ENCODE measurements at regions not wholly inside any gene's neighbourhood (a gene's known extent, or its start where the extent isn't known, plus 50 kb on each side); places are given as distances from the start of the nearest gene placed in this dataset.

DNA sequence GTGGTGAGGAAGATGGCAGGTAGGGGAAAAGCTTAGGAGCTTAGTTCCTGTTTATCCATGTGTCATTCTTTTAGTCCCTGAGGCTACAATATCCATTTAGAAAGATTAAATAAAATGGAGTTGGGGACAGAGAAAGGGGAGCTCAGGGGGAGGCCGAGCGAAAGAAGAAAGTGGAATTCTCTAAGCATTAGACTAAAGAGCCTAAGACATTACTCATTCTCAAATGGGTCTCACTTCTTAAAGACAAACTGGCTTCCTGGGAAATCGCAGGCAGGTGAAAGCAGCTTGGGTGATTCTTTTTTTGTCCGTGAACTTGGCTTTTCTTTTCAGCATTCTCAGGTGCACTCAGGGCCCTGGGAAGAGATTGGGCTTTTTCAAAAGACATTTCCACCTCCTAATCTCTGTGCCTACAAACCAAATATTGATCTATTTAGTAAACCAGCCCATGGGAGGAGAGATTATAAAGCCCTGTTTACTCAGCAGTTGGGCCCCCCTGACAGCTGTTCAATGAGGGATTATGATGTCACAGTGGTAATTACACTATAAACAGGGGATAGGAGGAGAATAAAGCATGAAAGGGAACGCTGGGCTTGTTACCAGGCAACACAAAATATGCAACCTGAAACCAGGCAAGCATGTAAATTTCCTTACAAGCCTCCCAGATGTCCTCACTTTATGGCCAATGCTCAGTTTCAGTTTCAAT lies 584.0 kb downstream of the ACTL7B start:
- H3K36me3 ChIP-seq (ENCODE audit: control insufficient read depth in 2 of 2, insufficient read depth in 2 of 2, low read length in 1 of 2): no peaks in the 10 kb centered on the region
- WGBS: 77% methylated on average over 5 of the region's 5 CpGs
- H3K4me3 ChIP-seq (ENCODE audit: low read length in 2 of 2): no peak overlapping the region
- peak overlapping the region; percentile 48 to 61 for H3K27ac ChIP-seq (ENCODE audit: low read depth in 1 of 2, low read length in 1 of 2)
- H3K9me3 ChIP-seq (ENCODE audit: control insufficient read depth in 2 of 2, insufficient read depth in 1 of 2, low read length in 1 of 2): no peaks in the 10 kb centered on the region
- H3K4me1 ChIP-seq (ENCODE audit: control insufficient read depth in 2 of 2, insufficient read depth in 2 of 2, low read length in 2 of 2): peaks cover 0 to 9% of the 10 kb centered on the region in 2 donors
- DNase-seq (ENCODE audit: low read depth in 6 of 9, low spot score in 9 of 9): peak in 1 of 9 donors; percentile 22
- no peaks in the 10 kb centered on the region for H3K27me3 ChIP-seq (ENCODE audit: control insufficient read depth in 2 of 2, insufficient read depth in 1 of 2, low read length in 1 of 2)

DNA sequence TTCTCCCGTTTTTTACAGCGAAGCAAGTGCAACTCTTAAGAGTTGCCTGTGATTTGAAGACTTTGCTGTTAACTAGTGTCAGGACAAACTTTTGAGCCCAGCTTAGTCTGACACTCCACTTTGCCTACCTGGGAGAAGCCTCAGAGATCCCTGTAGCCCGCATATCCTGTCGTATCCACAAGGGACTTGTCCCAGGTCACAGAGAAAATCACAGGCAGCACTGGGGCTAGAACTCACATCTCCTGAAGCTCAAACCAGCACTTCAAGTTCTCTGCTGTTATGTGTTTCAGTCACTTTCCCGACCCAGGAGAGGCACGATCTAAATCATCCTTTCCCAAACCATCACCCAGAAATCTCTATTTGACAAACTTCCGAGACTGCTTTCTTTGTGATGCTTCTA lies 584.5 kb downstream of the ACTL7B start:
- Histone ChIP-seq H3K36me3 (ENCODE audit: control insufficient read depth in 2 of 2, insufficient read depth in 2 of 2, low read length in 1 of 2) (no peaks in the 10 kb centered on the region), H3K27ac (ENCODE audit: low read depth in 1 of 2, low read length in 1 of 2) (no peak overlapping the region)
- 97% methylated on average over 7 of the region's 7 CpGs for WGBS

DNA sequence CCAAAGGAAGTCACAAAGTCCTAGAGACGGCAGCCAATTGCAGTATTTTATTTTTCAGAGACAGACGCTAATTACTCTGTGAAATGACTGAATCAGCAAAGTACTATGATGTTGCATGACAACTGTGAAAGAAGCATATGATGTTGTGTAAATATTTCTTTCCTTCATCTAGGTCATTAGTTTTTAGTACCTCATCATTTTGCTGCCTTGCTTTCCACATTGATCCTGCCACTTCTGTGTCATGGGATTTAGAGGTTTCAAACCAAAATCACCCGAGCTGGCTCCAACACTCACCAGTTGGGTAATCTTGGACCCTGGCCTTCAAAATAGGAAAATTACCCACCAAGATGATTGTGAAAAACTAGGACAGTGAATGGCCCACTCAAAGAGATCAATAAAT lies 585.2 kb downstream of the ACTL7B start:
- Histone ChIP-seq H3K27ac (ENCODE audit: low read depth in 1 of 2, low read length in 1 of 2) (no peak overlapping the region), H3K36me3 (ENCODE audit: control insufficient read depth in 2 of 2, insufficient read depth in 2 of 2, low read length in 1 of 2) (no peaks in the 10 kb centered on the region), H3K27me3 (ENCODE audit: control insufficient read depth in 2 of 2, insufficient read depth in 1 of 2, low read length in 1 of 2) (no peaks in the 10 kb centered on the region), H3K4me3 (ENCODE audit: low read length in 2 of 2) (no peak overlapping the region), H3K9me3 (ENCODE audit: control insufficient read depth in 2 of 2, insufficient read depth in 1 of 2, low read length in 1 of 2) (no peaks in the 10 kb centered on the region), H3K4me1 (ENCODE audit: control insufficient read depth in 2 of 2, insufficient read depth in 2 of 2, low read length in 2 of 2) (peaks cover 0 to 9% of the 10 kb centered on the region in 2 donors)
- 97% methylated on average over 3 of the region's 3 CpGs for WGBS
- no peak for DNase-seq (ENCODE audit: low read depth in 6 of 9, low spot score in 9 of 9)

More for the DNA sequence above, 584.5 kb downstream of the ACTL7B start:
- Histone ChIP-seq H3K4me3 (ENCODE audit: low read length in 2 of 2) (no peak overlapping the region), H3K27me3 (ENCODE audit: control insufficient read depth in 2 of 2, insufficient read depth in 1 of 2, low read length in 1 of 2) (no peaks in the 10 kb centered on the region), H3K9me3 (ENCODE audit: control insufficient read depth in 2 of 2, insufficient read depth in 1 of 2, low read length in 1 of 2) (no peaks in the 10 kb centered on the region), H3K4me1 (ENCODE audit: control insufficient read depth in 2 of 2, insufficient read depth in 2 of 2, low read length in 2 of 2) (peaks cover 0 to 9% of the 10 kb centered on the region in 2 donors)
- DNase-seq (ENCODE audit: low read depth in 6 of 9, low spot score in 9 of 9): no peak

DNA sequence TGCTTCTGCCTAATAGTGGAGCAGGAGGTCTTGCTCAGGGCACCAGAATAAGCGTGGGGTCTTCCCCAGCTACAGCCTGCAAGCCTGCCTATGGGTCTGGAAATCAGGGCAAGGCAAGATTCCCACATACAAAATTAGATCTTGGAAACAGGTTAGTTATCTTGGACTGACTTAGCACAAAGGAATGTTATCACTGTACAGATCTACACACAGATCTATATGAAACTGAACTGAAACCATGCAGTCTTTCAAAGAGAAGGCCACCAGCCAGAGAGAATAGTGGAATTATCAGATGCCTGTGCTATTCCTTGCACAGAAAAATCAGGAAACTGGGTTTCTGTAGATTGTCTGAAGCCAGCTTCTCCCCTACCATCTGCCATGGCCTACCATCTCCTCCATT lies 585.7 kb downstream of the ACTL7B start:
- no peaks in the 10 kb centered on the region for H3K36me3 ChIP-seq (ENCODE audit: control insufficient read depth in 2 of 2, insufficient read depth in 2 of 2, low read length in 1 of 2)
- H3K27ac ChIP-seq (ENCODE audit: low read depth in 1 of 2, low read length in 1 of 2): no peak overlapping the region
- no peaks in the 10 kb centered on the region for H3K9me3 ChIP-seq (ENCODE audit: control insufficient read depth in 2 of 2, insufficient read depth in 1 of 2, low read length in 1 of 2)
- peaks cover 0 to 9% of the 10 kb centered on the region in 2 donors for H3K4me1 ChIP-seq (ENCODE audit: control insufficient read depth in 2 of 2, insufficient read depth in 2 of 2, low read length in 2 of 2)
- H3K4me3 ChIP-seq (ENCODE audit: low read length in 2 of 2): no peak overlapping the region
- DNase-seq (ENCODE audit: low read depth in 6 of 9, low spot score in 9 of 9): no peak
- no peaks in the 10 kb centered on the region for H3K27me3 ChIP-seq (ENCODE audit: control insufficient read depth in 2 of 2, insufficient read depth in 1 of 2, low read length in 1 of 2)
- 82% methylated on average over 1 of the region's 1 CpG for WGBS

DNA sequence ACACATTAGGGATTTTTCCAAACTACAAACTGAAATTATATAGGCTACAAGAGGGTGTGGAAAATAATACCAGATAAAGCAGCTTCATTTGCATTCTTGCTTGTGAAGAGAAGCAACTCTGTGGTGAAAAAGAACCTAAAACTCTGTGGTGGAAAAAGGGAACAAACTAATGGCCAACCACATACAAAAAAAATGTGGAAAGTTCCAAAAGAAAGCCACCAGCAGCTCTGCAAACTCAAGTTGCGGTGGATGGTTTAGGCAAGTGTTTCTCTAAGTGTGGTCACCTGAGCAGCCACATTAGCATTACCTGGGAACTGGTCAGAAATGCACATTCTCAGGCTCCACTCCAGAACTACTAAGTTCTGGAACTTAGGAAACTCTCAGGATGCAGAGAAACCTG lies 586.4 kb downstream of the ACTL7B start:
- Histone ChIP-seq H3K36me3 (ENCODE audit: control insufficient read depth in 2 of 2, insufficient read depth in 2 of 2, low read length in 1 of 2) (no peaks in the 10 kb centered on the region), H3K4me3 (ENCODE audit: low read length in 2 of 2) (no peak overlapping the region), H3K9me3 (ENCODE audit: control insufficient read depth in 2 of 2, insufficient read depth in 1 of 2, low read length in 1 of 2) (no peaks in the 10 kb centered on the region), H3K4me1 (ENCODE audit: control insufficient read depth in 2 of 2, insufficient read depth in 2 of 2, low read length in 2 of 2) (peaks cover 0 to 9% of the 10 kb centered on the region in 2 donors), H3K27me3 (ENCODE audit: control insufficient read depth in 2 of 2, insufficient read depth in 1 of 2, low read length in 1 of 2) (no peaks in the 10 kb centered on the region), H3K27ac (ENCODE audit: low read depth in 1 of 2, low read length in 1 of 2) (no peak overlapping the region)
- 31% methylated on average over 1 of the region's 1 CpG for WGBS
- no peak for DNase-seq (ENCODE audit: low read depth in 6 of 9, low spot score in 9 of 9)

DNA sequence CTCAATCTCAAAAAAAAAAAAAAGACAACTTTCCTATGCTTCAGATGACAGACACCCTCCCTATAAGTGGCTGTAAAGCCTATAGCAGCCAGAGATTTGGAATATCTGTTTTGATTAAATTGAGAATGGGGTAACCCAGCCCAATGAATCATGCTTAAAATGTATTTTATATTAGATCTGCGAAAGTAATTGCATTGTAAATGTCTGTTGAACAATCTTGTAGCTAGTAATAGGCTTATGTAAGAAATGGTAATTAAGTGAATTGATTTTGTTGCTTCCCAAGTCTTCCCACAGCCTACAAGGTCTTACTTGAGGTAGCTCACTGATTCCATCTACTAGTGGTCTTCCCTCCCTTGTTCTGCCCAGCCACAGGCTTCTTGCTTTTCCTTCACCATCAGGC lies 590.7 kb downstream of the ACTL7B start:
- Histone ChIP-seq H3K27ac (ENCODE audit: low read depth in 1 of 2, low read length in 1 of 2) (no peak overlapping the region), H3K4me3 (ENCODE audit: low read length in 2 of 2) (no peak overlapping the region), H3K36me3 (ENCODE audit: control insufficient read depth in 2 of 2, insufficient read depth in 2 of 2, low read length in 1 of 2) (no peaks in the 10 kb centered on the region), H3K9me3 (ENCODE audit: control insufficient read depth in 2 of 2, insufficient read depth in 1 of 2, low read length in 1 of 2) (no peaks in the 10 kb centered on the region), H3K27me3 (ENCODE audit: control insufficient read depth in 2 of 2, insufficient read depth in 1 of 2, low read length in 1 of 2) (no peaks in the 10 kb centered on the region), H3K4me1 (ENCODE audit: control insufficient read depth in 2 of 2, insufficient read depth in 2 of 2, low read length in 2 of 2) (no peaks in the 10 kb centered on the region)
- DNase-seq (ENCODE audit: low read depth in 6 of 9, low spot score in 9 of 9): no peak
- 87% methylated on average over 1 of the region's 1 CpG for WGBS

DNA sequence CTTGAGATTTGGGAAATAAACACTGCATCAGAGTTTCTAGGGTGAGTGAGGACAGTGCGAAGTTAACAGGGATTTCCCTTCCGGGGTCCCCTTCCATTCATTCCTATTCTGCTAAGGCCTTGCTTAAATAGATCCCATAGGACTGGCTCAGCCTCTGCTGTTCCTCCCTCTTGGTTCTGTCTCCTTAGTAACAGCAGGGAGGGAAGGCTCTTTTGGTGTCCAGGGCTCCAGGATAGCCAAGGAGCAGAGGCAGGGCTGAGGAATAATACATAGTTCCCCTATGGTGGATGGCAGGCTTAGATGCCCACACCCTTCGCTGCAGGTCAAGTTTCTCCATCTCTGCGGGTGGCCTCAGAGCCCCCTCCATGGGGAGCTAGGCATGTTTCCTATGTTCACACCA lies 591.7 kb downstream of the ACTL7B start:
- Histone ChIP-seq H3K36me3 (ENCODE audit: control insufficient read depth in 2 of 2, insufficient read depth in 2 of 2, low read length in 1 of 2) (no peaks in the 10 kb centered on the region), H3K9me3 (ENCODE audit: control insufficient read depth in 2 of 2, insufficient read depth in 1 of 2, low read length in 1 of 2) (no peaks in the 10 kb centered on the region), H3K4me3 (ENCODE audit: low read length in 2 of 2) (no peak overlapping the region), H3K4me1 (ENCODE audit: control insufficient read depth in 2 of 2, insufficient read depth in 2 of 2, low read length in 2 of 2) (no peaks in the 10 kb centered on the region), H3K27me3 (ENCODE audit: control insufficient read depth in 2 of 2, insufficient read depth in 1 of 2, low read length in 1 of 2) (no peaks in the 10 kb centered on the region), H3K27ac (ENCODE audit: low read depth in 1 of 2, low read length in 1 of 2) (no peak overlapping the region)
- no peak for DNase-seq (ENCODE audit: low read depth in 6 of 9, low spot score in 9 of 9)
- WGBS: 97% methylated on average over 4 of the region's 4 CpGs

DNA sequence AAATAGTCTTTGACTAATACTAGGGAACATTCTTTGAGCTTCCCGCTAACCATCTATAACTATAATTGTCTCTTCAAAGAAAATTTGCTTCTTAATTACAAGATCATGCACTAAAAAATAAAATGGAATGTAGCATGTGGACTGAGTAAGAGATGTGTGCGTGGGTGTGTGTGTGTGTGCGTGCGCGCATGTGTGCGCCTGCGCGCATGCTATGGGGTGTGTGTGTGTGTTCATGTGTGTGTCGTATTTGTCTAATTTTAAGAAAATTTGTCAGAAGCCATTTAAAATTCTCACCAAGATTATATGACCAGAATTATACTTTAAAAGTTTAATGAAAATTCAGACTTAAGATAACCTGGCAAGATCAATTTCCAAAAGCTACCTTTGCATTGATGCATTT lies 593.0 kb downstream of the ACTL7B start:
- Histone ChIP-seq H3K36me3 (ENCODE audit: control insufficient read depth in 2 of 2, insufficient read depth in 2 of 2, low read length in 1 of 2) (no peaks in the 10 kb centered on the region), H3K27ac (ENCODE audit: low read depth in 1 of 2, low read length in 1 of 2) (no peak overlapping the region), H3K4me1 (ENCODE audit: control insufficient read depth in 2 of 2, insufficient read depth in 2 of 2, low read length in 2 of 2) (no peaks in the 10 kb centered on the region), H3K9me3 (ENCODE audit: control insufficient read depth in 2 of 2, insufficient read depth in 1 of 2, low read length in 1 of 2) (no peaks in the 10 kb centered on the region), H3K27me3 (ENCODE audit: control insufficient read depth in 2 of 2, insufficient read depth in 1 of 2, low read length in 1 of 2) (no peaks in the 10 kb centered on the region), H3K4me3 (ENCODE audit: low read length in 2 of 2) (no peak overlapping the region)
- WGBS: 98% methylated on average over 9 of the region's 9 CpGs
- DNase-seq (ENCODE audit: low read depth in 6 of 9, low spot score in 9 of 9): no peak

DNA sequence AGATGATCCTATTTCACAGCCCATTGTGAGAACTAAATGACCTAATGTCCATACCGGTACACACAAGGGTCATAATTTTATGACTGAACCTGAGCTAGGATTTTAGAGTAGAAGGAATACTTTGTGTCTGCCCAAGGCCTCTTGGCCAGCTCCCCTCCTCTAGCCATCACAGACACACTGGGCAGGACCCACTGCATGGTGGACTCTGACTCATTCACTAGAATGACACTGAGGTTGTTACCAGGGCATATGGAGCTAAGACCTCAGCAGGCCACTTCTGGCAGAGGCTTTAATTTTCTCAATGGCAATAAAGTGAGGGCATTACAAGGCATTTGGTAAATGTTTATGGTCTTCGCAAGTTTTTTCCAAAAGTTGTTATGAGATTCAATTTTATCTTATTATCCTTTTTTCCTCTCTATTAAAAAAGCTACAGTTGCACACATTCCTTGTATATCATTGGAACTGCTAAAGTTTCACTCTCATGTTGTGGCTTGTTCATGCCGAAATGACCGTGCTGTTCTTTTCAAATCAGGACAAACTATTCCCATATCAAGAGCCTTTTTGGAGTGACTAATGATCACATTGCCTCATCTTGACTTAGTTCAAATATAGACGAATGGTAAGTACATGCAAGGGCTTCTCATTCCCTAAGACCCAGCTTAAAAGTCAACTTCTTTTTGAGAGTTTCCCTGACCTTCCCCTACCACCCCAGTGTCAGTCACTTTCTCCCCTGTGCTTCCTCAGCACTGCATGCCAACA lies 595.7 kb downstream of the ACTL7B start:
- H3K27ac ChIP-seq (ENCODE audit: low read depth in 1 of 2, low read length in 1 of 2): peak overlapping the region in 1 of 2 donors; percentile 57
- no peaks in the 10 kb centered on the region for H3K27me3 ChIP-seq (ENCODE audit: control insufficient read depth in 2 of 2, insufficient read depth in 1 of 2, low read length in 1 of 2)
- 94% methylated on average over 5 of the region's 5 CpGs for WGBS
- no peaks in the 10 kb centered on the region for H3K36me3 ChIP-seq (ENCODE audit: control insufficient read depth in 2 of 2, insufficient read depth in 2 of 2, low read length in 1 of 2)
- no peak overlapping the region for H3K4me3 ChIP-seq (ENCODE audit: low read length in 2 of 2)
- H3K4me1 ChIP-seq (ENCODE audit: control insufficient read depth in 2 of 2, insufficient read depth in 2 of 2, low read length in 2 of 2): no peaks in the 10 kb centered on the region
- no peaks in the 10 kb centered on the region for H3K9me3 ChIP-seq (ENCODE audit: control insufficient read depth in 2 of 2, insufficient read depth in 1 of 2, low read length in 1 of 2)
- DNase-seq (ENCODE audit: low read depth in 6 of 9, low spot score in 9 of 9): no peak
